Parathyroid adenoma (tissue), 2 donors: ENCODE measurements at regions not wholly inside any gene's neighbourhood (a gene's known extent, or its start where the extent isn't known, plus 50 kb on each side); places are given as distances from the start of the nearest gene placed in this dataset.

ENCODE experiments used
- H2AFZ ChIP-seq: fragments of 300-600 bp; sonication (generic); one replicate; pipeline ENCODE4 v1.7.0; 2017; ENCODE audit warnings: antibody characterized with exemption, mild to moderate bottlenecking
- H3K27ac ChIP-seq: fragments of 300-600 bp; sonication (generic); one replicate; pipeline ENCODE4 v1.7.0; 2017
- H3K27me3 ChIP-seq: fragments of 300-600 bp; sonication (generic); one replicate; pipeline ENCODE4 v1.7.0; 2017; ENCODE audit warnings: low read length; ENCODE audit not compliant: control insufficient read depth, insufficient read depth
- H3K36me3 ChIP-seq: fragments of 300-600 bp; sonication (generic); one replicate; pipeline ENCODE4 v1.7.0; 2017; ENCODE audit warnings: low read length; ENCODE audit not compliant: control insufficient read depth, insufficient read depth
- H3K4me1 ChIP-seq: fragments of 300-600 bp; sonication (generic); one replicate; pipeline ENCODE4 v1.7.0; 2017; ENCODE audit warnings: control low read depth
- H3K4me2 ChIP-seq: fragments of 300-600 bp; sonication (generic); one replicate; pipeline ENCODE4 v1.7.0; 2017; ENCODE audit warnings: low read length
- H3K4me3 ChIP-seq: fragments of 300-600 bp; sonication (generic); one replicate; pipeline ENCODE4 v1.7.0; 2017; ENCODE audit warnings: low read depth, low read length
- H3K79me2 ChIP-seq: fragments of 300-600 bp; sonication (generic); one replicate; pipeline ENCODE4 v1.7.0; 2017; ENCODE audit warnings: control low read depth
- H3K9ac ChIP-seq: fragments of 300-600 bp; sonication (generic); one replicate; pipeline ENCODE4 v1.7.0; 2017; ENCODE audit warnings: mild to moderate bottlenecking
- H3K9me3 ChIP-seq: fragments of 300-600 bp; sonication (generic); one replicate; pipeline ENCODE4 v1.7.0; 2017; ENCODE audit warnings: low read length; ENCODE audit not compliant: control insufficient read depth
- CTCF ChIP-seq: fragments of 300-600 bp; sonication (generic); IDR thresholded peaks from one replicate; pipeline ENCODE4 v1.7.0; 2017; ENCODE audit warnings: antibody characterized with exemption, mild to moderate bottlenecking
- donor health status: primary hyperparathyroidism.

DNA sequence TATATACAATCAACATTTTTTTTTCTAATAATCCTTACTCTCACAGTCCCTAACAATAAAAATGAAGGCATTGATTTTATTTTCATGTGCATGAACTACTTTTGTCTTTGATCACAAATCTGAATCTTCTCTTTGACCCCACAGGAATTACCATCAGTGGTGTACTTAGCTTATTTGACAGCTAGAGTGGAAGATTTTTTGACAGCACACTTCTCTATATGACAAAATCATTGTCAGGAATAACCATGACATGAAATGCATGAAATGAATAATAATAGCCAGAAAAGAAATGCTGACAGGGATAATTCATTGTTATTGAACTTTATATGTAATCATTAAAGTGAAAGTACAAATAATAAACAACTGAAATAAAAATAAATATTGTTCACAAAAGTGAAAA is 604.2 kb downstream of the EPHA5 start:
- Histone ChIP-seq H3K27ac (no peak overlapping the region), H3K9ac (no peak overlapping the region), H3K9me3 (no peaks in the 10 kb centered on the region), H3K4me2 (no peak overlapping the region), H3K36me3 (no peaks in the 10 kb centered on the region), H3K4me1 (no peaks in the 10 kb centered on the region), H3K4me3 (no peak overlapping the region), H3K79me2 (no peaks in the 10 kb centered on the region), H2AFZ (no peak overlapping the region), H3K27me3 (no peaks in the 10 kb centered on the region)
- no peak for TF ChIP-seq CTCF

DNA sequence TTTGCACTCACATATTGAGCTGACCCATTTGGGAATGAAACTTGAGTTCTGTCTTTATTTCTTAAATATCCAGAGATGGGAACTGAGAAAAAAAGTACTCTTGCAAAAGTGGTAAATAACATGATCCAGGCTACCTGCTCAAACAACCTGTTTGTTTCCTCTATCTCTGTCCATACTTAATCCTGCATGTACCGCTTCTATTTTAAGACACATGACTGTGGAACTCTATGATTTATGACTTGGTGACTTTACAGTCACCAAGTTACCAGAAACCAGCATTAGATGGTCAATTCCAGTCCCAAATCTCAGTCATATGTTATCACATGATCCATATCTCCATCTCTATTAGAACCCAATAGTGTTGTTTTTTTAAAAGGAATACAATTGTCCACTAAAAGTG is 606.7 kb downstream of the EPHA5 start:
- Histone ChIP-seq H3K36me3 (no peaks in the 10 kb centered on the region), H3K9ac (no peak overlapping the region), H3K27me3 (no peaks in the 10 kb centered on the region), H3K4me3 (no peak overlapping the region), H3K4me2 (no peak overlapping the region), H3K79me2 (no peaks in the 10 kb centered on the region), H2AFZ (no peak overlapping the region), H3K4me1 (no peaks in the 10 kb centered on the region), H3K27ac (no peak overlapping the region), H3K9me3 (no peaks in the 10 kb centered on the region)
- no peak for TF ChIP-seq CTCF

DNA sequence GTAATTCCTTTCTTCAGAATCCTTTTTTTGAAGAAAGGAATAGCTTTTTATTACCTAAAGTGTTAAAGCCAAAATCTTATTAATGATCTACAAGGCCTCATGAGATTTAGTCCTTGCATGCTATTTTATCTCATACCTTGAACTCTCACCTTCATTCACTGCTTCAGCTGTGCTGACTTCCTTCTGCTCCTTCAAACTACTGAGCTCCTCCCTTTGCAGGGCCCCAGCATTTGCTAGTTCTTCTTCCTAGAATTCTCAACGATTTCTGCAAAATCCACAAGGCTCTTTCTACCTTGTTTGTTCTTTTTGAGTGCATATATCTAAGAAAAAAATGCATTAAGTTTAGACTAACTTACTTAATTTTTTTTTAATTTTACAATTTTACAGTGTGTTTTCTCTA is 619.5 kb downstream of the EPHA5 start:
- no peak overlapping the region for H2AFZ ChIP-seq
- no peak overlapping the region for H3K9ac ChIP-seq
- no peak overlapping the region for H3K4me3 ChIP-seq
- no peaks in the 10 kb centered on the region for H3K79me2 ChIP-seq
- no peak overlapping the region for H3K4me2 ChIP-seq
- H3K27ac ChIP-seq, result no peak overlapping the region
- H3K27me3 ChIP-seq, result no peaks in the 10 kb centered on the region
- H3K9me3 ChIP-seq, result no peaks in the 10 kb centered on the region
- no peaks in the 10 kb centered on the region for H3K36me3 ChIP-seq
- no peak for TF ChIP-seq CTCF
- H3K4me1 ChIP-seq, result no peaks in the 10 kb centered on the region

- Histone ChIP-seq H3K4me2 (no peak overlapping the region), H3K27ac (no peak overlapping the region), H2AFZ (no peak overlapping the region), H3K4me3 (no peak overlapping the region), H3K27me3 (no peaks in the 10 kb centered on the region), H3K4me1 (no peaks in the 10 kb centered on the region), H3K36me3 (no peaks in the 10 kb centered on the region), H3K9ac (no peak overlapping the region), H3K9me3 (no peaks in the 10 kb centered on the region), H3K79me2 (no peaks in the 10 kb centered on the region)
- TF ChIP-seq CTCF, result no peak
Observed at GRCh38 chr4:65046192-65047133, 623.8 kb downstream of the EPHA5 start.

- no peak overlapping the region for H3K4me2 ChIP-seq
- no peak for TF ChIP-seq CTCF
- H3K36me3 ChIP-seq, result no peaks in the 10 kb centered on the region
- no peaks in the 10 kb centered on the region for H3K9me3 ChIP-seq
- no peaks in the 10 kb centered on the region for H3K27me3 ChIP-seq
- no peak overlapping the region for H3K9ac ChIP-seq
- no peak overlapping the region for H2AFZ ChIP-seq
- no peak overlapping the region for H3K27ac ChIP-seq
- no peaks in the 10 kb centered on the region for H3K79me2 ChIP-seq
- no peak overlapping the region for H3K4me3 ChIP-seq
- no peaks in the 10 kb centered on the region for H3K4me1 ChIP-seq
Observed at GRCh38 chr4:65033899-65034298, 624.6 kb upstream of the TECRL start.
